HG02943 (cell line): ENCODE measurements at regions not wholly inside any gene's neighbourhood (a gene's known extent, or its start where the extent isn't known, plus 50 kb on each side); places are given as distances from the start of the nearest gene placed in this dataset.

Experiments used
- ATAC-seq: cut with Tn5 transposase; IDR thresholded peaks from one replicate; pipeline ENCODE4 v1.9.1; 2021; ENCODE audit warnings: mild to moderate bottlenecking, low read depth, moderate library complexity; ENCODE audit not compliant: unreplicated experiment

- no peak for ATAC-seq
Observed at GRCh38 chr10:125227546-125227945, 67.2 kb upstream of the CTBP2 start.

- no peak for ATAC-seq
Observed at GRCh38 chr10:125226823-125227222, 66.5 kb upstream of the CTBP2 start.

GRCh38 chr10:125226005-125226404 is 65.6 kb upstream of the CTBP2 start:
- no peak for ATAC-seq

- no peak for ATAC-seq
Observed at GRCh38 chr10:125225051-125225450, 64.7 kb upstream of the CTBP2 start.

GRCh38 chr10:125222515-125223308 is 62.3 kb upstream of the CTBP2 start:
- no peak for ATAC-seq

DNA sequence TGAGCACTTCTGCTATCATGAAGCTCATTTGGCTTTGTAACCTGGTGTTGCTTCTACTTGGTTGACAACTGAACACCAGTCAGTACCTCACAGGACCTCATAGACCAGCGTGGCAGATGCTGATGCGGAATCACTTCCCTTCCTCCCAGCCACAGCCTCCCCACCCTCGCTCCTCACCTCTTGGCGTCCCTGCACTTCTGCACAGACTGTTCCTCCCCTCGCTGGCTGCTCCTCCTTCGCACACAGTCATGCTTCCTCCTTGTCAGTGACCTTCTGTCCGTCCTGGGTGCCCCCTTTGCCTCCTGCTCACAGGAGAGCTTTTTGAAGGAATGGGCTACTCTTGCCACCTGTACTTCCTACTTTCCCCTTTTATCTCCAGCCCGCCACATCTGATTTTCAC is 61.4 kb upstream of the CTBP2 start:
- ATAC-seq: no peak

DNA sequence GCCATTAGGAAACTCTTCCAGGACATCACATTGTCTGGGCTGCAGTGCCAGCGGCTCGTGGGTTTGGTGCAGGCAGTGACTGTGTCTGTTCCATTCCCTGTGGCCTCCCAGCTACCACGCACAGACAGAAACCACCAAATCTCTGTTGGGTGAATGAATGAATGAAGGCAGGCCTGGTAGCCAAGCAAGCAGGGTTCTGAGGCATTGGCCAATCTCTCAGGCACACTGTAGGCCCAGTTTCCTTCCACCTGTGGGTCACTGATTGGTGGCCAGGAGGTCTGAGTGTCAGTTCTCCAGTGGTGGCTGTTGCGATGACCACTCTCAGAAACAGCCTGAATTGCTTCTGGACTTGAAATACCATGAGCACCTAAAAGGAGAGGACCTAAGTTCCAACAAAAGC is 59.4 kb upstream of the CTBP2 start:
- no peak for ATAC-seq

- no peak for ATAC-seq
Observed at GRCh38 chr10:125218967-125219366, 58.6 kb upstream of the CTBP2 start.

- no peak for ATAC-seq
Observed at GRCh38 chr10:125217990-125218675, 57.8 kb upstream of the CTBP2 start.

DNA sequence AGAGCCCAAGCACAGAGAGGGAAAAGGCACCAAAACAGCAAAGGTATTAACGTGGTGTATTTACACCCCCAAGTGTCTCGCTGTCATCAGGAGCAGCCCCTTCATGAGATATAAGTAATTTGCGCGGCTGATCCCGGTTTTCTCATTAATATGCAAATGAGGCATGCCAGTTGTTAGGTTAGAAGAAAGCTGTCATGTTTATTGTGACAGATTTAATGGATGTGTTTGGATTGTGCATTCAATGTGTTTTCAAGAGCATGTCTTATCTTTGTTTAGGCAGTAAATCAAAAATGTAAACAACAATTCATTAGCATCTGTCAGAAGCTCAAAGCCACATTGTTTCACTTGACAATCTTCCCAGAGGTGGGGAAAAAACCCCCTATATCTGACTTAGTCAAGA is 56.5 kb upstream of the CTBP2 start:
- ATAC-seq: no peak

DNA sequence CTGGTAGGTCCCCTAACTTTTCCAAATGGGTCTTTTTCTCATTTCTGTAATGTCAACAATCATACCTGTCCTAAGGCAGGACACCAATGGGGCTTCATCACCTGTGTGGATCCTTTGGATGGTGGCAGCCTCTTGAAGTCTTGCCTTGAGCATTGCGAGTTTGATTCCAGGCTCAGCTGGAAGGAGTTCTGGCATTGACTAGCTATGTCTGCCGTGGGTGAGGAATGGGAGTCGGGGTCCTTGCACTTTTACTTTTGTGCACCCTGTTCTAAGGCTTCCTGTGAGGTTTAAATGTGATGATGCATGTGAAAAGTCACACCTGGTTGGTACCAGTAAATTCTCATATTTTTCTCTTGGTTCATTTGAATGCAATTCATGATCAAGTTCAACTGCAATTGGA is 55.9 kb upstream of the CTBP2 start:
- ATAC-seq: no peak

- ATAC-seq: no peak
Observed at GRCh38 chr10:125214283-125214570, 53.9 kb upstream of the CTBP2 start.

DNA sequence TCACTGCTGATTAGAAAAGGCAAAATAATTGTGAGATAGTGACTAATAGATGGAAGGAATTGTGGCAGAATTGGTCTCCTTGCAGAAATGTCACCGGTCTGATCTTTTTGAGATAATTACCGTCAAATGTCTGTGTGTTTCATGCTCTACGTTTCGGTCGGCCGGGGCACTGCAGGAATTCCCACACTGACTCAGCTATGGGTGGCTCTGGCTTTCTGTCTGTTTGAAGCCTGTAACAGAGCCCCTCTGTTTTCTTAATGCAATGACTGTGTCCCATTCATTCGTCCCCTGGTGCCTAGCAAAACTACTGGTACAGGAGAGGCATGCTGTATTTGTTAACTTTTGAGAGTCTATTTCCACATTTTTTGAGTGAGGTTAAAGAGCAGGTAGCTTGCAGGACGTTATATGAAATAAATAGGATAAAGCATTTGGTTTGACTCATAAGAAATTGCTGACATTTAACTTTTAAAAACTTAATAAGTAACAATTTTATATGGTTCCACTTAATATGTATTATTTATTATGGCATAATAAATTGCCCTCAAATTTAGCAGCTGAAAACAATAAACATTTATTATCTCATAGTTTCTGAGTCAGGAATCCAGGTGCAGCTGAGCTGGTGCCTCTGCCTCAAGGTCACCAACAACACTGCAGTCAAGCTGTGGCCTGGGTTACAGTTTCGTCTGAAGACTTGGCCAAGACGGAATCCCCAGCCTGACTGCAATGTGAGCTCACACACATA is 53.3 kb upstream of the CTBP2 start:
- no peak for ATAC-seq

DNA sequence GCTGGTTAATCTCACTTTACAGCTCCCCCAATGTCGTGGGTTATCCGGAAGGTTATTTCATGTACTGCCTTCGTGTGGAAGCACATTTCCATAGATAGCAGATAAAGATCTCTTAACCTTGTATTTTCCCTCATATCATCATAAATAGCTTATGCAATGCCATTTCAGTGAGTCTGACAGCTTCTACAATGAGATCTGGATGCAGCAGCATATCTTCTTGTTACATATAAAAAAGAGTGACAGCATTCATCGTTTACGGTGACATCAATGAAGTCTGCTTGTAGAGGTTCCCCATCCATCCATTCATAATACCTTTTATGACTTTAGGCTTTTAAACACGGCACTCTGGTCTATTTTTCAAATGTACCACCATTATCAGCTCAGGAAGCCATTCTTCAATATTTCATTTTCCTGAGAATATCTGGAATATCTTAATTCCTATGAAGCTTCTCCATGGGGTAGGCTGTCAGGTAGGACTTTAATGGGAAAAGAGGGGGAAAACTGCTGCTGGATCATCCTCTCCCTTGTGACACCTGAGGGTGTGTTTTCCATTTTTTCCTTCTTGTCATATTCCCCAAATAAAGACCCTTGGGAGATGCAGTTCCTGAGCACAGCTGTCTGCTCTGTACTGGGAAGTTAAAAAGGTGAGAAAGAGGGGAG is 51.9 kb upstream of the CTBP2 start:
- ATAC-seq: no peak
